Lung (tissue), 11 donors: ENCODE measurements at regions not wholly inside any gene's neighbourhood (a gene's known extent, or its start where the extent isn't known, plus 50 kb on each side); places are given as distances from the start of the nearest gene placed in this dataset.

Experiments
- ATAC-seq: fragments of 200-7000 bp; cut with Tn5 transposase; one replicate; pipeline ENCODE4 v1.9.1; 2020; ENCODE audit warnings: moderate number of reproducible peaks; ENCODE audit not compliant: insufficient read depth, low FRiP score
- DNase-seq, 3 donors: peaks; one replicate each; pipeline ENCODE4 v3.0.0-alpha.2; 2013 to 2017
- H3K27ac ChIP-seq, 2 donors: one replicate each; pipeline ENCODE4 v1.5.1; 2013; ENCODE audit warnings: mild to moderate bottlenecking in 2 of 2, moderate library complexity in 2 of 2, control low read depth in 1 of 2, inconsistent platforms in 1 of 2, low read depth in 1 of 2, low read length in 1 of 2
- H3K27me3 ChIP-seq, 3 donors: one replicate each; pipeline ENCODE4 v1.5.1; 2013; ENCODE audit warnings: low read length in 2 of 3; ENCODE audit not compliant: control insufficient read depth in 3 of 3, insufficient read depth in 3 of 3
- H3K36me3 ChIP-seq, 4 donors: one replicate each; pipeline ENCODE4 v1.5.1; 2013; ENCODE audit warnings: low read length in 4 of 4, mild to moderate bottlenecking in 1 of 4, moderate library complexity in 1 of 4; ENCODE audit not compliant: control insufficient read depth in 4 of 4, insufficient read depth in 4 of 4
- H3K4me1 ChIP-seq, 5 donors: one replicate each; pipeline ENCODE4 v1.5.1; 2013; ENCODE audit warnings: low read length in 5 of 5, mild to moderate bottlenecking in 2 of 5, moderate library complexity in 1 of 5; ENCODE audit not compliant: control insufficient read depth in 5 of 5, insufficient read depth in 5 of 5
- H3K4me3 ChIP-seq: one replicate; pipeline ENCODE4 v1.5.1; 2013; ENCODE audit warnings: mild to moderate bottlenecking, control low read depth, moderate library complexity
- H3K9ac ChIP-seq, 2 donors: one replicate each; pipeline ENCODE4 v1.5.1; 2013; ENCODE audit warnings: low read length in 2 of 2, control low read depth in 1 of 2; ENCODE audit not compliant: insufficient read depth in 1 of 2
- H3K9me3 ChIP-seq, 4 donors: one replicate each; pipeline ENCODE4 v1.5.1; 2013; ENCODE audit warnings: low read length in 3 of 4, mild to moderate bottlenecking in 1 of 4, moderate library complexity in 1 of 4; ENCODE audit not compliant: control insufficient read depth in 4 of 4, insufficient read depth in 3 of 4
- CTCF ChIP-seq: IDR thresholded peaks from 2 replicates; pipeline ENCODE4 v1.5.1; 2012; ENCODE audit warnings: mild to moderate bottlenecking; ENCODE audit errors: control extremely low read depth, extremely low read depth
- WGBS, 2 donors: extraction: QIAGEN DNeasy Blood & Tissue Kit; methylation state at CpG; one replicate each; pipeline ENCODE4 v1.1.7; 2013; 5-methylcytosine and 5-hydroxymethylcytosine counted together
- donor health status: control.
- donor health status: control.
- donor health status: Bipolar disorder and iron deficiency.
- donor health status: healthy.
- donor health status: DM: yes; HTN: yes; CAD: no.

- DNase-seq, result no peak
Observed at GRCh38 chr5:167320019-167320418, 971.4 kb upstream of the WWC1 start.

GRCh38 chr5:167332309-167332708, 959.1 kb upstream of the WWC1 start:
- no peaks in the 10 kb centered on the region for H3K9me3 ChIP-seq
- no peak for DNase-seq
- WGBS, 2 donors, result 74 to 84% methylated on average over 5 of the region's 5 CpGs
- no peak overlapping the region for H3K9ac ChIP-seq
- ATAC-seq, result no peak
- H3K4me1 ChIP-seq, result no peaks in the 10 kb centered on the region
- no peak overlapping the region for H3K4me3 ChIP-seq
- no peak overlapping the region for H3K27ac ChIP-seq
- H3K36me3 ChIP-seq, result no peaks in the 10 kb centered on the region
- TF ChIP-seq CTCF, result no peak
- H3K27me3 ChIP-seq, result no peaks in the 10 kb centered on the region

More at GRCh38 chr5:167320019-167320418, 971.4 kb upstream of the WWC1 start:
- TF ChIP-seq CTCF, result no peak
- Histone ChIP-seq H3K4me1 (no peaks in the 10 kb centered on the region), H3K9ac (no peak overlapping the region), H3K27me3 (no peaks in the 10 kb centered on the region), H3K9me3 (no peaks in the 10 kb centered on the region), H3K27ac (no peak overlapping the region), H3K4me3 (no peak overlapping the region), H3K36me3 (no peaks in the 10 kb centered on the region)
- ATAC-seq, result no peak

DNA sequence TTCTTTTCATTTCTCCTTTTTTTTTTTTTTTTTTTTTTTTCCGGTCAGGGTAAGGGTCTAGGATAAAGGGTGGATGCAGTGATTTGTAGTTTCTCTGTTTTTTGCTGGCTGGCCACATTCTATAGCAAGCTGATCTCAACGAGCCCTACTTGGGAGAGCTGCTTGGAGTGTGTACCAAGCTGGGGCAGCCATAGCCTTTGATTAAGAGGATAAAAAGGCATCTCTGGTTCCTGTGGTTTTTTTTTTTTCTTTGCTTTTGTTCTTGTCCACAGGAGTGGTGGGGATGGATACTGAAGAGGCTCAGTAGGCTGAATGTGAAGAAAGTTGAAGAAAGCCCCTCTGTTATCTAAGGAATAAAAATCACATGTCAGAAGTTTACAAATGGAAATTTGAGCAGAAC, 955.3 kb upstream of the WWC1 start:
- H3K27me3 ChIP-seq, result no peaks in the 10 kb centered on the region
- H3K4me3 ChIP-seq, result no peak overlapping the region
- DNase-seq (no peak), ATAC-seq (no peak)
- H3K36me3 ChIP-seq, result no peaks in the 10 kb centered on the region
- H3K9ac ChIP-seq, result no peak overlapping the region
- 63 to 82% methylated on average over 2 of the region's 2 CpGs for WGBS, 2 donors
- TF ChIP-seq CTCF, result no peak
- H3K9me3 ChIP-seq, result no peaks in the 10 kb centered on the region
- no peak overlapping the region for H3K27ac ChIP-seq
- H3K4me1 ChIP-seq, result no peaks in the 10 kb centered on the region

GRCh38 chr5:167339205-167339604, 952.2 kb upstream of the WWC1 start:
- DNase-seq (no peak), ATAC-seq (no peak)
- no peak overlapping the region for H3K27ac ChIP-seq
- H3K9ac ChIP-seq, result no peak overlapping the region
- no peaks in the 10 kb centered on the region for H3K4me1 ChIP-seq
- H3K27me3 ChIP-seq, result no peaks in the 10 kb centered on the region
- TF ChIP-seq CTCF, result no peak
- H3K9me3 ChIP-seq, result no peaks in the 10 kb centered on the region
- H3K36me3 ChIP-seq, result no peaks in the 10 kb centered on the region
- 79 to 88% methylated on average over 1 of the region's 1 CpG for WGBS, 2 donors
- no peak overlapping the region for H3K4me3 ChIP-seq
